ENCODE measurements at regions not wholly inside any gene's neighbourhood (a gene's known extent, or its start where the extent isn't known, plus 50 kb on each side); places are given as distances from the start of the nearest gene placed in this dataset.

- DNase-seq (ENCODE audit: low read depth, low spot score), result no peak
- no peaks in the 10 kb centered on the region for H4K20me1 ChIP-seq (ENCODE audit: control insufficient read depth, extremely low read depth, insufficient read depth, low read length)
- no peaks in the 10 kb centered on the region for H3K9me1 ChIP-seq (ENCODE audit: control insufficient read depth, extremely low read depth, insufficient read depth, low read length)
- no peak overlapping the region for H3K4me3 ChIP-seq (ENCODE audit: control insufficient read depth in 2 of 3, extremely low read depth in 1 of 3, insufficient read depth in 2 of 3, low read depth in 1 of 3, low read length in 3 of 3)
- no peaks in the 10 kb centered on the region for H3K79me2 ChIP-seq (ENCODE audit: control insufficient read depth, insufficient read depth, low read length)
- H3K9me3 ChIP-seq (ENCODE audit: control insufficient read depth, low read depth, low read length), result no peaks in the 10 kb centered on the region
- no peak for TF ChIP-seq CTCF (optimal IDR thresholded peaks at IDR 0.05 in 1 of 3, IDR thresholded peaks at IDR 0.05 in 1 of 3, conservative IDR thresholded peaks at IDR 0.05 in 1 of 3; ENCODE audit: extremely low read depth in 1 of 3, insufficient read depth in 2 of 3, low read length in 3 of 3)
- dilution Hi-C loops (cut with MboI; ENCODE audit: extremely low pct_ligation_motif_present, low sequenced_read_pairs), result no loop called here
- no peaks in the 10 kb centered on the region for H3K27me3 ChIP-seq (ENCODE audit: control insufficient read depth, extremely low read depth, insufficient read depth, low read length)
- no peak overlapping the region for H3K4me2 ChIP-seq (ENCODE audit: control insufficient read depth, extremely low read depth, insufficient read depth, low read depth, low read length)
- H3K27ac ChIP-seq (ENCODE audit: control insufficient read depth, insufficient read depth, low read length), result no peak overlapping the region
- no peak for FAIRE-seq
- H3K9ac ChIP-seq (ENCODE audit: control insufficient read depth, extremely low read depth, insufficient read depth, low read length), result no peak overlapping the region
- H2AFZ ChIP-seq (ENCODE audit: control insufficient read depth, low read length), result no peak overlapping the region
- H3K36me3 ChIP-seq (ENCODE audit: control insufficient read depth in 2 of 2, extremely low read depth in 1 of 2, insufficient read depth in 2 of 2, low read length in 2 of 2), result no peaks in the 10 kb centered on the region
- no peaks in the 10 kb centered on the region for H3K4me1 ChIP-seq (ENCODE audit: control insufficient read depth, extremely low read depth, insufficient read depth, low read length)
Observed at GRCh38 chr21:26743524-26743923, 101.7 kb downstream of the ADAMTS1 start.

- no peaks in the 10 kb centered on the region for H3K36me3 ChIP-seq (ENCODE audit: control insufficient read depth in 2 of 2, extremely low read depth in 1 of 2, insufficient read depth in 2 of 2, low read length in 2 of 2)
- DNase-seq (ENCODE audit: low read depth, low spot score) (no peak), FAIRE-seq (no peak)
- no peaks in the 10 kb centered on the region for H3K27me3 ChIP-seq (ENCODE audit: control insufficient read depth, extremely low read depth, insufficient read depth, low read length)
- no peak overlapping the region for H3K4me3 ChIP-seq (ENCODE audit: control insufficient read depth in 2 of 3, extremely low read depth in 1 of 3, insufficient read depth in 2 of 3, low read depth in 1 of 3, low read length in 3 of 3)
- H3K27ac ChIP-seq (ENCODE audit: control insufficient read depth, insufficient read depth, low read length), result no peak overlapping the region
- H2AFZ ChIP-seq (ENCODE audit: control insufficient read depth, low read length), result no peak overlapping the region
- H3K4me1 ChIP-seq (ENCODE audit: control insufficient read depth, extremely low read depth, insufficient read depth, low read length), result no peaks in the 10 kb centered on the region
- no peak for TF ChIP-seq EZH2 (IDR thresholded peaks at IDR 0.05; ENCODE audit: low read length)
- TF ChIP-seq CTCF (optimal IDR thresholded peaks at IDR 0.05 in 1 of 3, IDR thresholded peaks at IDR 0.05 in 1 of 3, conservative IDR thresholded peaks at IDR 0.05 in 1 of 3; ENCODE audit: extremely low read depth in 1 of 3, insufficient read depth in 2 of 3, low read length in 3 of 3), result no peak
- no peaks in the 10 kb centered on the region for H4K20me1 ChIP-seq (ENCODE audit: control insufficient read depth, extremely low read depth, insufficient read depth, low read length)
- no peaks in the 10 kb centered on the region for H3K9me3 ChIP-seq (ENCODE audit: control insufficient read depth, low read depth, low read length)
- H3K9ac ChIP-seq (ENCODE audit: control insufficient read depth, extremely low read depth, insufficient read depth, low read length), result no peak overlapping the region
- no peak overlapping the region for H3K4me2 ChIP-seq (ENCODE audit: control insufficient read depth, extremely low read depth, insufficient read depth, low read depth, low read length)
- dilution Hi-C loops (cut with MboI; ENCODE audit: extremely low pct_ligation_motif_present, low sequenced_read_pairs), result no loop called here
- no peaks in the 10 kb centered on the region for H3K9me1 ChIP-seq (ENCODE audit: control insufficient read depth, extremely low read depth, insufficient read depth, low read length)
- H3K79me2 ChIP-seq (ENCODE audit: control insufficient read depth, insufficient read depth, low read length), result no peaks in the 10 kb centered on the region
Observed at GRCh38 chr21:26739189-26739588, 106.0 kb downstream of the ADAMTS1 start.
